GM12892 (cell line): ENCODE measurements at regions not wholly inside any gene's neighbourhood (a gene's known extent, or its start where the extent isn't known, plus 50 kb on each side); places are given as distances from the start of the nearest gene placed in this dataset.

Experiments used
- POLR2A ChIP-seq: IDR thresholded peaks from 2 replicates; pipeline ENCODE4 v1.6.1; 2011; ENCODE audit warnings: low read depth, low read length, control low read depth
- POLR2AphosphoS5 ChIP-seq: IDR thresholded peaks from 2 replicates; pipeline ENCODE4 v1.6.1; 2011; ENCODE audit warnings: low read depth, low read length, control low read depth

- TF ChIP-seq POLR2AphosphoS5 (no peak), POLR2A (no peak)
These were observed 477.1 kb downstream of the BTBD3 start for GRCh38 chr20:12394786-12395185.
